ENCODE measurements at regions not wholly inside any gene's neighbourhood (a gene's known extent, or its start where the extent isn't known, plus 50 kb on each side); places are given as distances from the start of the nearest gene placed in this dataset.

DNA sequence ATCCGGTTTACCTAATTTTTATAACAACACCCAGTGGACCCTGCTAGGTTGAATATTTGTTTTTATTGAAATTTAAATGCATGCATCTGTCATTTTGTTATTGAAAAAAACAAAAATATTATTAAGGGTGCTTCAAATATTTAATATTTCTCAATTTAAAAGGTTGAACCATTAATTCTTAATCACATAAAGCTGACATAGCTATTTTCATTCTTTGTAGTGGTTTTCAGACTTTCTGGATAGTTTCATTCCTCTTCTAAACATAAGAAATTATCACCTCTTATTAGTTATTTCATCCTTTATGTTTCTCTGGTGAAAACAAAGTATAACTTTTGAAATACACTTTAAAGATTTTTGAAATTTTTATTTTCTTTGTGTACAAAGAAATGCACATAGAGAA lies 369.9 kb upstream of the PLSCR5 start:
- TF ChIP-seq SIN3A (IDR thresholded peaks at IDR 0.05; ENCODE audit: borderline replicate concordance, insufficient read depth, low read depth, low read length) (no peak), TCF7L2 (IDR thresholded peaks at IDR 0.05; ENCODE audit: low read depth, low read length) (no peak), POLR2AphosphoS5 (IDR thresholded peaks at IDR 0.05; ENCODE audit: low read depth, low read length) (no peak)
- TF ChIP-seq, protein P1, sequence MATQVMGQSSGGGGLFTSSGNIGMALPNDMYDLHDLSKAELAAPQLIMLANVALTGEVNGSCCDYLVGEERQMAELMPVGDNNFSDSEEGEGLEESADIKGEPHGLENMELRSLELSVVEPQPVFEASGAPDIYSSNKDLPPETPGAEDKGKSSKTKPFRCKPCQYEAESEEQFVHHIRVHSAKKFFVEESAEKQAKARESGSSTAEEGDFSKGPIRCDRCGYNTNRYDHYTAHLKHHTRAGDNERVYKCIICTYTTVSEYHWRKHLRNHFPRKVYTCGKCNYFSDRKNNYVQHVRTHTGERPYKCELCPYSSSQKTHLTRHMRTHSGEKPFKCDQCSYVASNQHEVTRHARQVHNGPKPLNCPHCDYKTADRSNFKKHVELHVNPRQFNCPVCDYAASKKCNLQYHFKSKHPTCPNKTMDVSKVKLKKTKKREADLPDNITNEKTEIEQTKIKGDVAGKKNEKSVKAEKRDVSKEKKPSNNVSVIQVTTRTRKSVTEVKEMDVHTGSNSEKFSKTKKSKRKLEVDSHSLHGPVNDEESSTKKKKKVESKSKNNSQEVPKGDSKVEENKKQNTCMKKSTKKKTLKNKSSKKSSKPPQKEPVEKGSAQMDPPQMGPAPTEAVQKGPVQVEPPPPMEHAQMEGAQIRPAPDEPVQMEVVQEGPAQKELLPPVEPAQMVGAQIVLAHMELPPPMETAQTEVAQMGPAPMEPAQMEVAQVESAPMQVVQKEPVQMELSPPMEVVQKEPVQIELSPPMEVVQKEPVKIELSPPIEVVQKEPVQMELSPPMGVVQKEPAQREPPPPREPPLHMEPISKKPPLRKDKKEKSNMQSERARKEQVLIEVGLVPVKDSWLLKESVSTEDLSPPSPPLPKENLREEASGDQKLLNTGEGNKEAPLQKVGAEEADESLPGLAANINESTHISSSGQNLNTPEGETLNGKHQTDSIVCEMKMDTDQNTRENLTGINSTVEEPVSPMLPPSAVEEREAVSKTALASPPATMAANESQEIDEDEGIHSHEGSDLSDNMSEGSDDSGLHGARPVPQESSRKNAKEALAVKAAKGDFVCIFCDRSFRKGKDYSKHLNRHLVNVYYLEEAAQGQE (IDR thresholded peaks at IDR 0.05; ENCODE audit: insufficient read depth in 1 of 2, low read depth in 2 of 2, low read length in 1 of 2), result no peak
- TF ChIP-seq, protein P2, sequence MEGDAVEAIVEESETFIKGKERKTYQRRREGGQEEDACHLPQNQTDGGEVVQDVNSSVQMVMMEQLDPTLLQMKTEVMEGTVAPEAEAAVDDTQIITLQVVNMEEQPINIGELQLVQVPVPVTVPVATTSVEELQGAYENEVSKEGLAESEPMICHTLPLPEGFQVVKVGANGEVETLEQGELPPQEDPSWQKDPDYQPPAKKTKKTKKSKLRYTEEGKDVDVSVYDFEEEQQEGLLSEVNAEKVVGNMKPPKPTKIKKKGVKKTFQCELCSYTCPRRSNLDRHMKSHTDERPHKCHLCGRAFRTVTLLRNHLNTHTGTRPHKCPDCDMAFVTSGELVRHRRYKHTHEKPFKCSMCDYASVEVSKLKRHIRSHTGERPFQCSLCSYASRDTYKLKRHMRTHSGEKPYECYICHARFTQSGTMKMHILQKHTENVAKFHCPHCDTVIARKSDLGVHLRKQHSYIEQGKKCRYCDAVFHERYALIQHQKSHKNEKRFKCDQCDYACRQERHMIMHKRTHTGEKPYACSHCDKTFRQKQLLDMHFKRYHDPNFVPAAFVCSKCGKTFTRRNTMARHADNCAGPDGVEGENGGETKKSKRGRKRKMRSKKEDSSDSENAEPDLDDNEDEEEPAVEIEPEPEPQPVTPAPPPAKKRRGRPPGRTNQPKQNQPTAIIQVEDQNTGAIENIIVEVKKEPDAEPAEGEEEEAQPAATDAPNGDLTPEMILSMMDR (IDR thresholded peaks at IDR 0.05), result no peak
- no peak overlapping the region for H3K4me3 ChIP-seq (ENCODE audit: low read depth in 2 of 2, low read length in 2 of 2)
- CTCF ChIA-PET, result no interaction called here
- peaks cover 4% of the 10 kb centered on the region; the same call in 1 of the 2 replicates for H3K9me3 ChIP-seq (ENCODE audit: control insufficient read depth, insufficient read depth, low read depth, low read length)
- in situ Hi-C loops (cut with HindIII; ENCODE audit: low pct_unique_long_range_greater_than_20kb, low sequenced_read_pairs) (no loop called here), intact Hi-C loops (cut with micrococcal nuclease; ENCODE audit: unreplicated experiment) (no loop called here)
- BruUV-seq (replicated peaks), result no TSS peak
- no peaks in the 10 kb centered on the region for H3K27me3 ChIP-seq (ENCODE audit: control insufficient read depth, insufficient read depth, low read length)
- no peaks in the 10 kb centered on the region for H3K36me3 ChIP-seq (ENCODE audit: control insufficient read depth, insufficient read depth, low read length)
- no peak for ATAC-seq
- DNase-seq (ENCODE audit: low read depth, low spot score), result no peak
- POLR2A ChIA-PET, result no interaction called here
- H3K27ac ChIP-seq (ENCODE audit: low read length), result no peak overlapping the region
- no peaks in the 10 kb centered on the region for H3K4me1 ChIP-seq (ENCODE audit: control insufficient read depth, insufficient read depth, low read length)

DNA sequence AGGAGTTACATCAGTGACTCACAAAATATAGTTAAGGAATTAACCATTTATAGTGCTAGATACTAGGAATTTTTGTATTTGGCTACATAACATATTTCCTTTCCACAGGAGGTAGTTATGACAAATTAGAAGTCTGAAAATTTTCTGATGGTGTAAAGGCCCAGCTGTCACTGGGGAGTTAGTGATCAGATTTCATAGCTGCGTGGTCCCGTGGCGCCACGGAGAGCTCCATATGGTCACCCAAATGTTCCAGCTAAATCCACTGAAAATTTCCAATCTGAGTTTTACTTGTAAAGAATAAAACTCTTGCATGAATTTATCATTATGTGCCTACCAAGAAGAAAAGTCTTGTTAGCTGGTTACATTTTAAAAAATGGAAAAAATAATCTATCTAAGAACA lies 368.9 kb upstream of the PLSCR5 start:
- no TSS peak for BruUV-seq (replicated peaks)
- in situ Hi-C loops (cut with HindIII; ENCODE audit: low pct_unique_long_range_greater_than_20kb, low sequenced_read_pairs) (no loop called here), intact Hi-C loops (cut with micrococcal nuclease; ENCODE audit: unreplicated experiment) (no loop called here)
- TF ChIP-seq, protein P2 (IDR thresholded peaks at IDR 0.05), result no peak
- no peak for TF ChIP-seq POLR2AphosphoS5 (IDR thresholded peaks at IDR 0.05; ENCODE audit: low read depth, low read length)
- TF ChIP-seq SIN3A (IDR thresholded peaks at IDR 0.05; ENCODE audit: borderline replicate concordance, insufficient read depth, low read depth, low read length), result no peak
- TF ChIP-seq, protein P1 (IDR thresholded peaks at IDR 0.05; ENCODE audit: insufficient read depth in 1 of 2, low read depth in 2 of 2, low read length in 1 of 2), result no peak
- TF ChIP-seq TCF7L2 (IDR thresholded peaks at IDR 0.05; ENCODE audit: low read depth, low read length), result no peak
- ATAC-seq (no peak), DNase-seq (ENCODE audit: low read depth, low spot score) (no peak)
- Histone ChIP-seq H3K27me3 (ENCODE audit: control insufficient read depth, insufficient read depth, low read length) (no peaks in the 10 kb centered on the region), H3K27ac (ENCODE audit: low read length) (no peak overlapping the region), H3K9me3 (ENCODE audit: control insufficient read depth, insufficient read depth, low read depth, low read length) (peaks cover 4% of the 10 kb centered on the region; the same call in 1 of the 2 replicates), H3K36me3 (ENCODE audit: control insufficient read depth, insufficient read depth, low read length) (no peaks in the 10 kb centered on the region), H3K4me1 (ENCODE audit: control insufficient read depth, insufficient read depth, low read length) (no peaks in the 10 kb centered on the region), H3K4me3 (ENCODE audit: low read depth in 2 of 2, low read length in 2 of 2) (no peak overlapping the region)
- POLR2A ChIA-PET, result no interaction called here
- CTCF ChIA-PET, result no interaction called here
